ENCODE measurements at regions not wholly inside any gene's neighbourhood (a gene's known extent, or its start where the extent isn't known, plus 50 kb on each side); places are given as distances from the start of the nearest gene placed in this dataset.
A peak's percentile ranks its signal among the peaks of the same experiment; 100 is the strongest.
"Not testable (repeated sequence)": the region's sequence is repeated elsewhere in the genome, so short reads cannot be mapped to it uniquely, and the experiment has no call there.

GRCh38 chr15:99818872-99819271, 85.6 kb upstream of the LYSMD4 start:
- WGBS, 4 donors: 57 to 71% (median 63%) methylated on average over 3 of the region's 3 CpGs
- Histone ChIP-seq H3K4me3 (no peak overlapping the region), H3K27me3 (no peaks in the 10 kb centered on the region), H3K4me1 (peaks cover 0 to 15% (median 0%) of the 10 kb centered on the region in 12 donors), H3K27ac (no peak overlapping the region), H3K9me3 (no peaks in the 10 kb centered on the region), H3K36me3 (peaks cover 0 to 17% (median 0%) of the 10 kb centered on the region in 9 donors)
- DNase-seq (no peak), ATAC-seq (peak; percentile 43 to 73 (median 58))
- TF ChIP-seq POLR2A (IDR thresholded peaks at IDR 0.05) (no peak), CTCF (IDR thresholded peaks at IDR 0.05) (no peak)
- intact Hi-C loops (cut with DNase I): loop anchor here in 1 of 10 donors (10.0 kb wide), 1 partner anchor 86 kb away; no protein-coding TSS in a partner anchor

- H3K9me3 ChIP-seq: not testable (repeated sequence)
- 46 to 66% (median 56%) methylated on average over 2 of the region's 2 CpGs for WGBS, 4 donors
- intact Hi-C loops (cut with DNase I): loop anchor here in 1 of 10 donors (10.0 kb wide), 1 partner anchor 88 kb away; no protein-coding TSS in a partner anchor
Observed at GRCh38 chr15:99816862-99817261, 83.6 kb upstream of the LYSMD4 start.

GRCh38 chr15:99810663-99811062, 77.4 kb upstream of the LYSMD4 start:
- not testable (repeated sequence) for DNase-seq, H3K9me3 ChIP-seq, H3K4me1 ChIP-seq, ATAC-seq, H3K27ac ChIP-seq, H3K4me3 ChIP-seq, H3K27me3 ChIP-seq
- intact Hi-C loops (cut with DNase I): loop anchor here in 1 of 10 donors (10.0 kb wide), 1 partner anchor 94 kb away; no protein-coding TSS in a partner anchor
- H3K36me3 ChIP-seq: peaks cover 0 to 30% (median 8%) of the 10 kb centered on the region in 9 donors
- WGBS, 4 donors: 91 to 95% (median 94%) methylated on average over 2 of the region's 2 CpGs

More at GRCh38 chr15:99816862-99817261, 83.6 kb upstream of the LYSMD4 start:
- ATAC-seq: peak; percentile 39 to 83 (median 64)
- H3K36me3 ChIP-seq: peaks cover 0 to 31% (median 8%) of the 10 kb centered on the region in 9 donors
- H3K4me3 ChIP-seq, DNase-seq, H3K27me3 ChIP-seq: not testable (repeated sequence)
- H3K27ac ChIP-seq: peak overlapping the region in 1 of 12 donors; percentile 34
- H3K4me1 ChIP-seq: peaks cover 0 to 15% (median 0%) of the 10 kb centered on the region in 12 donors

GRCh38 chr15:99799854-99800250, 66.6 kb upstream of the LYSMD4 start:
- H3K27ac ChIP-seq: peak overlapping the region in 3 of 12 donors; percentile 52 to 57 (median 56)
- H3K4me3 ChIP-seq, DNase-seq, H3K27me3 ChIP-seq, H3K4me1 ChIP-seq, H3K36me3 ChIP-seq, H3K9me3 ChIP-seq, ATAC-seq: not testable (repeated sequence)
- WGBS, 4 donors: 90 to 93% (median 91%) methylated on average over 22 to 33 of the region's 33 CpGs
- intact Hi-C loops (cut with DNase I): loop anchor here in 1 of 10 donors (10.0 kb wide), 1 partner anchor 65 kb away; the partner anchor contains the start of gene LYSMD4

GRCh38 chr15:99799182-99799853, 66.1 kb upstream of the LYSMD4 start:
- ATAC-seq: peak; percentile 93 to 98 (median 94)
- not testable (repeated sequence) for H3K27me3 ChIP-seq
- 75 to 87% (median 83%) methylated on average over 19 to 25 of the region's 26 CpGs for WGBS, 4 donors

More at GRCh38 chr15:99799182-99799853, 66.1 kb upstream of the LYSMD4 start:
- peak overlapping the region in 6 of 12 donors; percentile 46 to 57 (median 54) for H3K27ac ChIP-seq
- not testable (repeated sequence) for H3K4me3 ChIP-seq, H3K36me3 ChIP-seq, H3K4me1 ChIP-seq, H3K9me3 ChIP-seq
- peak in 4 of 5 donors; percentile 45 to 75 (median 56) for DNase-seq
- intact Hi-C loops (cut with DNase I): loop anchor here in 1 of 10 donors (10.0 kb wide), 1 partner anchor 65 kb away; the partner anchor contains the start of gene LYSMD4
